ENCODE measurements at regions not wholly inside any gene's neighbourhood (a gene's known extent, or its start where the extent isn't known, plus 50 kb on each side); places are given as distances from the start of the nearest gene placed in this dataset.
"Not testable (repeated sequence)": the region's sequence is repeated elsewhere in the genome, so short reads cannot be mapped to it uniquely, and the experiment has no call there.

- peaks cover 7% of the 10 kb centered on the region for H3K27me3 ChIP-seq (ENCODE audit: insufficient read depth, low read length)
- no peaks in the 10 kb centered on the region for H3K79me2 ChIP-seq (ENCODE audit: insufficient read depth, low read length)
- no peaks in the 10 kb centered on the region for H4K20me1 ChIP-seq (ENCODE audit: insufficient read depth, low read length)
- no peak overlapping the region for H3K27ac ChIP-seq (ENCODE audit: low read depth, low read length)
- no peaks in the 10 kb centered on the region for H3K4me1 ChIP-seq (ENCODE audit: insufficient read depth, low read length)
- no peak overlapping the region for H2AFZ ChIP-seq (ENCODE audit: low read length)
- no peaks in the 10 kb centered on the region for H3K36me3 ChIP-seq (ENCODE audit: insufficient read depth, low read length)
- H3K9me3 ChIP-seq (ENCODE audit: low read depth, low read length), result no peaks in the 10 kb centered on the region
- no peak overlapping the region for H3K4me2 ChIP-seq (ENCODE audit: insufficient read depth, low read length)
- H3K4me3 ChIP-seq (ENCODE audit: insufficient read depth, low read length), result no peak overlapping the region
- DNase-seq (ENCODE audit: insufficient read length, low spot score, missing footprints), result no peak
- TF ChIP-seq CTCF (IDR thresholded peaks at IDR 0.05; ENCODE audit: extremely low read depth, low read depth, low read length), result no peak
Observed at GRCh38 chr4:55004831-55005230, 120.6 kb downstream of the KDR start.

- no peaks in the 10 kb centered on the region for H3K79me2 ChIP-seq (ENCODE audit: insufficient read depth, low read length)
- no peak overlapping the region for H3K27ac ChIP-seq (ENCODE audit: low read depth, low read length)
- no peak overlapping the region for H2AFZ ChIP-seq (ENCODE audit: low read length)
- H3K9me3 ChIP-seq (ENCODE audit: low read depth, low read length), result no peaks in the 10 kb centered on the region
- no peak overlapping the region for H3K4me2 ChIP-seq (ENCODE audit: insufficient read depth, low read length)
- TF ChIP-seq CTCF (IDR thresholded peaks at IDR 0.05; ENCODE audit: extremely low read depth, low read depth, low read length), result no peak
- no peak for DNase-seq (ENCODE audit: insufficient read length, low spot score, missing footprints)
- no peaks in the 10 kb centered on the region for H3K4me1 ChIP-seq (ENCODE audit: insufficient read depth, low read length)
- H4K20me1 ChIP-seq (ENCODE audit: insufficient read depth, low read length), result no peaks in the 10 kb centered on the region
- no peak overlapping the region for H3K4me3 ChIP-seq (ENCODE audit: insufficient read depth, low read length)
- no peaks in the 10 kb centered on the region for H3K36me3 ChIP-seq (ENCODE audit: insufficient read depth, low read length)
- peaks cover 4% of the 10 kb centered on the region for H3K27me3 ChIP-seq (ENCODE audit: insufficient read depth, low read length)
Observed at GRCh38 chr4:55002431-55002830, 123.0 kb downstream of the KDR start.

GRCh38 chr4:55001538-55001937 lies 123.9 kb downstream of the KDR start:
- Histone ChIP-seq H3K36me3 (ENCODE audit: insufficient read depth, low read length) (no peaks in the 10 kb centered on the region), H3K27me3 (ENCODE audit: insufficient read depth, low read length) (peaks cover 4% of the 10 kb centered on the region), H2AFZ (ENCODE audit: low read length) (no peak overlapping the region), H3K4me2 (ENCODE audit: insufficient read depth, low read length) (no peak overlapping the region), H3K79me2 (ENCODE audit: insufficient read depth, low read length) (no peaks in the 10 kb centered on the region), H3K9me3 (ENCODE audit: low read depth, low read length) (no peaks in the 10 kb centered on the region), H3K4me3 (ENCODE audit: insufficient read depth, low read length) (no peak overlapping the region), H3K4me1 (ENCODE audit: insufficient read depth, low read length) (no peaks in the 10 kb centered on the region), H4K20me1 (ENCODE audit: insufficient read depth, low read length) (no peaks in the 10 kb centered on the region), H3K27ac (ENCODE audit: low read depth, low read length) (no peak overlapping the region)
- DNase-seq (ENCODE audit: insufficient read length, low spot score, missing footprints), result no peak
- no peak for TF ChIP-seq CTCF (IDR thresholded peaks at IDR 0.05; ENCODE audit: extremely low read depth, low read depth, low read length)

- no peak overlapping the region for H3K27ac ChIP-seq (ENCODE audit: low read depth, low read length)
- H3K4me3 ChIP-seq (ENCODE audit: insufficient read depth, low read length), result no peak overlapping the region
- no peak overlapping the region for H2AFZ ChIP-seq (ENCODE audit: low read length)
- DNase-seq (ENCODE audit: insufficient read length, low spot score, missing footprints), result peak; percentile 29
- H3K4me1 ChIP-seq (ENCODE audit: insufficient read depth, low read length), result no peaks in the 10 kb centered on the region
- H3K9me3 ChIP-seq (ENCODE audit: low read depth, low read length), result no peaks in the 10 kb centered on the region
- H3K27me3 ChIP-seq (ENCODE audit: insufficient read depth, low read length), result peaks cover 4% of the 10 kb centered on the region
- no peaks in the 10 kb centered on the region for H3K36me3 ChIP-seq (ENCODE audit: insufficient read depth, low read length)
- no peaks in the 10 kb centered on the region for H4K20me1 ChIP-seq (ENCODE audit: insufficient read depth, low read length)
- no peak overlapping the region for H3K4me2 ChIP-seq (ENCODE audit: insufficient read depth, low read length)
- peak; percentile 41 for TF ChIP-seq CTCF (IDR thresholded peaks at IDR 0.05; ENCODE audit: extremely low read depth, low read depth, low read length)
- no peaks in the 10 kb centered on the region for H3K79me2 ChIP-seq (ENCODE audit: insufficient read depth, low read length)
Observed at GRCh38 chr4:54999003-54999402, 126.4 kb downstream of the KDR start.

- H2AFZ ChIP-seq (ENCODE audit: low read length); H3K4me3 ChIP-seq (ENCODE audit: insufficient read depth, low read length); DNase-seq (ENCODE audit: insufficient read length, low spot score, missing footprints); H3K4me1 ChIP-seq (ENCODE audit: insufficient read depth, low read length); H3K9me3 ChIP-seq (ENCODE audit: low read depth, low read length); H3K4me2 ChIP-seq (ENCODE audit: insufficient read depth, low read length); H3K79me2 ChIP-seq (ENCODE audit: insufficient read depth, low read length); H4K20me1 ChIP-seq (ENCODE audit: insufficient read depth, low read length); H3K36me3 ChIP-seq (ENCODE audit: insufficient read depth, low read length); H3K27ac ChIP-seq (ENCODE audit: low read depth, low read length); H3K27me3 ChIP-seq (ENCODE audit: insufficient read depth, low read length): not testable (repeated sequence)
Observed at GRCh38 chr4:54993473-54994026, 131.8 kb downstream of the KDR start.

Data from osteoblast (primary cell).